Central memory CD8-positive, alpha-beta T cell (primary cell): ENCODE measurements at regions not wholly inside any gene's neighbourhood (a gene's known extent, or its start where the extent isn't known, plus 50 kb on each side); places are given as distances from the start of the nearest gene placed in this dataset.

ENCODE experiments used
- ATAC-seq: fragments of 150-1000 bp; cut with Tn5 transposase; replicated peaks from 2 replicates; pipeline ENCODE4 v1.10.0; 2022; ENCODE audit warnings: mild to moderate bottlenecking, moderate FRiP score, moderate number of reproducible peaks; ENCODE audit not compliant: poor library complexity, severe bottlenecking; ENCODE audit errors: extremely low read depth
- DNase-seq, 2 donors: peaks; one replicate each; pipeline ENCODE4 v3.0.0; 2021; ENCODE audit warnings: low spot score in 2 of 2
- H3K27ac Mint-ChIP-seq: one replicate; pipeline ENCODE4 v1.8.0; 2022; ENCODE audit warnings: low read depth, mild to moderate bottlenecking, moderate library complexity, mixed read lengths
- H3K27me3 Mint-ChIP-seq: one replicate; pipeline ENCODE4 v1.8.0; 2022; ENCODE audit warnings: mixed read lengths
- H3K36me3 Mint-ChIP-seq: one replicate; pipeline ENCODE4 v1.8.0; 2022; ENCODE audit warnings: mild to moderate bottlenecking, moderate library complexity, mixed read lengths; ENCODE audit not compliant: insufficient read depth
- H3K4me1 Mint-ChIP-seq: one replicate; pipeline ENCODE4 v1.8.0; 2022; ENCODE audit warnings: mixed read lengths
- H3K4me3 Mint-ChIP-seq: one replicate; pipeline ENCODE4 v1.8.0; 2022; ENCODE audit warnings: mild to moderate bottlenecking, moderate library complexity, mixed read lengths
- H3K9me3 Mint-ChIP-seq: one replicate; pipeline ENCODE4 v1.8.0; 2022; ENCODE audit warnings: mixed read lengths

DNA sequence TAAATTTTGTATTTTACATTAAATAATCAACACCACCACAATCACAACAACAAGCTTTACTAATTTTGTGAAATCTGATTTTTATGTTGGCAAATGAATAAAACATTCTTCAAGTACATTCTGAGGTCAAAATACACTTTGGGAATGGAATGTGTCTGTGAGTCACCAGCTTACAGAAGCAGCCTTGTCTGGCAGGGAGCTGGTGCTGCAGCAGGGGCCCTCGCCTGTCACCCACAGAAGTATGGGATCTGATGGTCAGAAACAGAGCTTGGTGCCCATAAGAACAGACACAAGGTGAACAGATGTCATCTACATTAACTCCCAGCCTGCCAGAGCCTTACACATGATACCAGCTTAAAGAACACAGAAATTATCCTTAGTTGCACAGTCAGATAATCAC is 496.9 kb downstream of the CCSER2 start:
- H3K4me3 Mint-ChIP-seq, result no peak overlapping the region
- H3K27me3 Mint-ChIP-seq, result no peaks in the 10 kb centered on the region
- no peak for ATAC-seq
- H3K27ac Mint-ChIP-seq, result no peak overlapping the region
- H3K4me1 Mint-ChIP-seq, result no peaks in the 10 kb centered on the region
- no peaks in the 10 kb centered on the region for H3K36me3 Mint-ChIP-seq
- no peak for DNase-seq
- H3K9me3 Mint-ChIP-seq, result no peaks in the 10 kb centered on the region

DNA sequence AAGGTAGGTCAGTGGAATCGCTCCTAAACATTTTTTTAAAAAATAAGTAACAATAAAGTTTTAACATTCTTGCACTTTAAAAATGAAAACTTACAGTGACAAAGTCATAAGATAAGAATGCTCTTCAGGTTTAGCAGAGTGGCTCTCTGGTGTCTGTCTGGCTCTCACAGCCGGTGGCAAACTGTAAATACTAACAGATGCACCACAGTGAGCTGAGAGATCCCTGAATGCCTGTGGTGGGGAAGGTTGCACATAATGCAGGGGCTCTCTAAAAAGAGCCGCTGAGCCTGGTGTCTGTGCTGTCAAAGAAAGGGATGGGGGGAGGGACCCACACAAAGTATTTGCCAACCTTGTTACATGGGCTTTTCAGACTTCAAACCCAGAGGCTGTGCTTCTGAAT is 498.3 kb downstream of the CCSER2 start:
- H3K27ac Mint-ChIP-seq, result no peak overlapping the region
- H3K27me3 Mint-ChIP-seq, result no peaks in the 10 kb centered on the region
- H3K4me1 Mint-ChIP-seq, result no peaks in the 10 kb centered on the region
- no peaks in the 10 kb centered on the region for H3K9me3 Mint-ChIP-seq
- DNase-seq, result no peak
- ATAC-seq, result no peak
- no peaks in the 10 kb centered on the region for H3K36me3 Mint-ChIP-seq
- H3K4me3 Mint-ChIP-seq, result no peak overlapping the region

DNA sequence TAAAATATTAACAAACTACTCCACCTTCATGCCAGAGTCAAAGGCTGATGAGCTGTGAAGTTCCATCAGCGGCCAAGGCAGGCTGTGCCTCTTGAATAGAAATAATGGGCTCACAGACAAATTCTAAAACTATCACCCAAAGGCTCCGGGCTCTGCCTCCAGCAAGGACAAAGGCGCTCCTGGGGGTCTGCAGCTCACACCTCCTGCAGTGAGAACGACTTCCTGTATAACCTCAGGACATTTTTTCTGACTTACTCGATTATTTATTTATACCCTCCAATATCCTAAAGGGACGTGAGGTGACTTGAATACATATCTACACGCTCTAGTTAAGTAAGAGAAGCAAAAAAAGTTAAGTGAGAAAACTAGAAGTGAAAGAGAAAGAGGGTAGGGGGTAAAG is 500.7 kb downstream of the CCSER2 start:
- no peaks in the 10 kb centered on the region for H3K4me1 Mint-ChIP-seq

DNA sequence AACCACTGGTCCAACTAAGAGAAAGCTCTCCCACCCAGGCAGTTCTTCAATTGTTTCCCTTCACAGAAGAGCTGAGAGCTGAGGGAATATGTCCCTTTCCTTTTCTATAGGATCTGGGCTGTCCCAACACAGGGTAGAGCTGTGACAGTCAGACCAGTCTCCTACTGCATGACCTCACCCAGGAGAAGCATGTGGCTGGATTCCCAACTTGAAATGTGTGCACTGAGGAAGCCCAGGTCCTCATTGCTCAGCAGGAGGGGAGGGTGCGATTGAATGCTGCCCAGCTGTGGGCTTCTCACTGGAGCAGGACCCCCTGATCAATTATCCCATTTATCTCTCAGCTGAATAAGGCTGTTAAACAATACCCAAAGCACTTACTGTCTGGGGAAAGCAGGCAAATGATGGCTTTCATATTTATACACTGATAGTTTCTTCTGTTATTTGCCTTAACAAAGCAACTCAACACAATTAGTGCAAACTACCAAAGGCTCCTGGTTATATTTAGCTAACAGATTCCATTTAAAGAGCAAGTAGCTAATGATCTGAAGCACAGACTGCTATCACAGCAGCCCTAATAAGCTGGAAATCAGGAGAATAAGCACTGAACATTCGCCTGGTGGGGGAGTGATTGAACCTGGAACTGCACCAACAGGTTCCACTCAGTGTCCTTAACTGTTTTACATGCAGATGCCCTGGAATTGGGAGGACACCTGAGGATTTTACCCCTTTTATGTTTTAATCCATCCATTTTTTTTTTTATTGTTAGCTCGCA is 508.8 kb downstream of the CCSER2 start:
- Mint-ChIP-seq H3K4me3 (no peak overlapping the region), H3K27me3 (no peaks in the 10 kb centered on the region), H3K4me1 (no peaks in the 10 kb centered on the region), H3K36me3 (no peaks in the 10 kb centered on the region), H3K27ac (no peak overlapping the region), H3K9me3 (no peaks in the 10 kb centered on the region)
- ATAC-seq, result no peak
- no peak for DNase-seq

More for the DNA sequence above, 500.7 kb downstream of the CCSER2 start:
- ATAC-seq (no peak), DNase-seq (no peak)
- Mint-ChIP-seq H3K27ac (no peak overlapping the region), H3K36me3 (no peaks in the 10 kb centered on the region), H3K4me3 (no peak overlapping the region), H3K9me3 (no peaks in the 10 kb centered on the region), H3K27me3 (no peaks in the 10 kb centered on the region)

DNA sequence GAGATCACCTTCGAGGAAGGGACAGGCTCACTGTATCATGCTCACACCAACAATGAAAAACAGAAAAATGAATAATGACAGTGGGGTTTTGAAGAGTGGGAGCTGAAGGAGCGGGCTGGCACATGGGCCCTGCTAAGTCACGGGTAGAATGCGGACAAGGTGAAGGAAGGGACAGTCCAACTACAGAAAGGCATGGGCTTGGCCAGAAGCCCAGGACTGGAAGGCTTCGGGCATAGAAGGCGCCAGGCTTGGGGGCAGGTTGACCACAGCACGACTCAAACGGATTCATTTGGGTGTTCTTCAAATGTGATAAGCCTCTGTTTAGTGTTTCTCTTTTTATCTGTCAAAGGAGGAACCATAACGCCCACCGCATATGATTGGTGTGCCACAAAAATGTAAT is 509.5 kb downstream of the CCSER2 start:
- H3K36me3 Mint-ChIP-seq, result no peaks in the 10 kb centered on the region
- H3K27me3 Mint-ChIP-seq, result no peaks in the 10 kb centered on the region
- no peak overlapping the region for H3K27ac Mint-ChIP-seq
- H3K9me3 Mint-ChIP-seq, result no peaks in the 10 kb centered on the region
- H3K4me3 Mint-ChIP-seq, result no peak overlapping the region
- no peaks in the 10 kb centered on the region for H3K4me1 Mint-ChIP-seq
- no peak for ATAC-seq
- no peak for DNase-seq

DNA sequence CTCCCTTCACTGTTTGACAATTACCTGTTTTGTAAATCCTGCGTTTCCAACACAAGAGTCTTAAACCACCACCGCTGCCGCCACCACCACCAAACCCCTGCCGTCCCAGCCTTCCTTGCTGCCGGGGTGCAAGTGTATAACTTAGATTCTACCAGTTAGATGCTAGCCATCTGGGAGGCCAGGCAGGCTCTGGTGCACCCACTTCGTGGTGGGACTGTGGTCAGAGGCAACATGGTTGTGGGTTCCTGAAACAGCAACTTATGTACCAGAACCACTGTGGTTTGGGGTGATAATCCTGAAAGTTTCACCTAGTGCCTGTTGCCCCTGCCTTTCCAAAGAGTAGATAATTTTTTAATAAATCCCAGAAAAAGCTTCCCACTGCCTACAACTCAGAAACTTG is 510.5 kb downstream of the CCSER2 start:
- DNase-seq (no peak), ATAC-seq (no peak)
- H3K4me3 Mint-ChIP-seq, result no peak overlapping the region
- no peaks in the 10 kb centered on the region for H3K36me3 Mint-ChIP-seq
- H3K9me3 Mint-ChIP-seq, result no peaks in the 10 kb centered on the region
- H3K27ac Mint-ChIP-seq, result no peak overlapping the region
- H3K27me3 Mint-ChIP-seq, result peaks cover 4% of the 10 kb centered on the region
- H3K4me1 Mint-ChIP-seq, result no peaks in the 10 kb centered on the region

DNA sequence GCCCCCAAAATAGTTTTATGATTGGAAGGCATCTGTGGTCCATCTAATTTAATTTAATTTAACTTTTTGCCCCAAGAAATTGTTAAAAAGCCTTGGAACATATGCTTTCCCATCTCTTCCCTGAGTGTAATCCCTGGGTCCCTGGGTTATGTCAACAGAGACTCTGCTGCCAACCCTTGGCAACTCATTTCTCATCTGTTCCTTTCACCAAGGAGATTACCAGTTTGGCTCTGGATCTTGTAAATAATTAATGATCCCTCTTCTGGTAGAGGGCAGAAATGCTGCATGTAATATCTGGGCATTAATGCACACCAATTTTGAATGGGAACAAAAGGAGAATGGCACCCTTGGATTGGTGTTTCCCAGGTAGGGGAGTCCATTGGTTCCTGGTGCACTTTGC is 514.2 kb downstream of the CCSER2 start:
- H3K4me1 Mint-ChIP-seq, result no peaks in the 10 kb centered on the region
- H3K36me3 Mint-ChIP-seq, result no peaks in the 10 kb centered on the region
- no peak for DNase-seq
- no peak overlapping the region for H3K27ac Mint-ChIP-seq
- peaks cover 10% of the 10 kb centered on the region for H3K27me3 Mint-ChIP-seq
- no peak for ATAC-seq
- H3K9me3 Mint-ChIP-seq, result no peaks in the 10 kb centered on the region
- no peak overlapping the region for H3K4me3 Mint-ChIP-seq

DNA sequence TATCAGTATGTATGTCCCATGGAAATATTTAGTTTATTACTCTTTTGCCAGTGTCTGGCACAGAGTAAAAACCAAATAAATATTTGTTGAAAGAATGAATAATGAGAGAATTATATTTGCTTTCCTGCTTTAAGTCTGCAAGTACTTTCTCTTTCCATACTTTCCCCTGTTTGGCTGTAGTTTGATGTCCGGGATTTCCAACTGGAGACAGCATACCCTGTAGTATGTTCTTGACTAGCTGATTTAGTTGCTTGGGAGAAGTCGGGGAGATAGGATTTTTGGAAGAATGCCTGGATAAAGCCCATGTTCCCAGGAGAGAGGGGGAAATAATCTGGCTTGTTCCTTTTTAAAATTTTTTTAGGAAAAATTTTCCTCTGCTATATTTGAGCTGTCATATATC is 516.1 kb downstream of the CCSER2 start:
- no peak for ATAC-seq
- Mint-ChIP-seq H3K9me3 (no peaks in the 10 kb centered on the region), H3K36me3 (no peaks in the 10 kb centered on the region), H3K27me3 (peaks cover 10% of the 10 kb centered on the region), H3K4me1 (no peaks in the 10 kb centered on the region), H3K4me3 (no peak overlapping the region), H3K27ac (no peak overlapping the region)
- DNase-seq, result no peak

DNA sequence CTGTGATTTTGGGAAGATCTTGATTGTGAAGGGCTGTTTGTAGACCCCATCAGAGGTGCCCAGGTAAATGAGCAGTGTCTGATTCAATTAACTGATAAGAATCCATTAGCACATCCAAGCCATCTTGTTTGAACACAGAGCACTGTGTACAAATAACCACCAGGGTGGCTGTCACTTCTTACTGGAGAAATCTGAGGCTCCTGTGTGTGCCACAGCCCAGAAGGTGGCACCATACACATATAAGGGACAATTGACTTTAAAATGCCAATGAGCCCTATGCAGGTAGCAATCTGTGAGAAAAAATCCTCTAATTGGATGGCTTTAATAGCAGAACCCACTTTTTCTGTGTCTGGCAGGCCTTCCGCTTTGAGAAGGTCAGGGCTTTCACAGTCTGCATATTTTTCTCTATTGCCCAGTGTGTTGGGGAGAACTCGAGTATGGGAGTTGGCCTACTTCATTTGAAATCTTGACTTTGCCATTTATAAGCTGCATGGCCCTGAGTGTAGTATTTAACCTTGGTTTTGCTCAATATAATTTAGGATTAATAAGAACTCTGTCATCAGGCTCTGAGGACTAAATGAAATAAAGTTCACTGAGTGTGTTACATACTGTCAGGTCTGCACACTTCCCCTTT is 517.4 kb downstream of the CCSER2 start:
- H3K9me3 Mint-ChIP-seq, result no peaks in the 10 kb centered on the region
- no peak for DNase-seq
- no peaks in the 10 kb centered on the region for H3K36me3 Mint-ChIP-seq
- H3K27ac Mint-ChIP-seq, result no peak overlapping the region
- H3K4me3 Mint-ChIP-seq, result no peak overlapping the region
- no peaks in the 10 kb centered on the region for H3K4me1 Mint-ChIP-seq
- no peak for ATAC-seq
- H3K27me3 Mint-ChIP-seq, result peaks cover 10% of the 10 kb centered on the region

DNA sequence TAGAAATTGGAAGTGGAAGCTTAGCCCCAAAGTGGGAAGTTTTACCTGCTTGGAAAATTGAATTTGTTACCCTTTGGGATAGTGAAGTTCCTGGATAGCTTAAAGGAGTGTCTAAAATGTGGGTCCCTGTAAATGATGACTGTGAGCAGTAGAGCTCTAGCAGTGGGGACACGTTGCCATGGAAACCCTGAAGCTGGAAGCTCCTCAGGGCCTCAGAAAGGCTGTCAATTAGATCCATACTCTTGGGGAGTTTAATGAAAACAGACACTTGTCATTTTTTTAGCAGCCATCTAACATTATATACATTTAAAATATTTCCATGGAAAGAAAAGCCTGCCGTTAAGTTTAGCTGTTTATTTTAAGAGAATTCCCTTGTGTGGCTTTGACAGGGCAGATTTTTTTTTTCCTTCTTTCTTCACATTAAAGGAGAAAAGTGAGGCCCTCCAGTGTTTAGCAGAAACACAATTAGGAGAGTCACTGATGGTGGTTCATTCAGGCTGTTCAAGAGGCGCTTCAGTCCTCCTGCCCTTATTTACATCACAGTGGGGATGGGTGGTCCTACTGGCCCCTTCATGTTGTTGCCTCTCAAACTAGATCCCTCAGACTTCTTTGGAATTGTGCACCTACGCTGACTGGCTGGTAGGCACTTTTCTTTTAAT is 518.4 kb downstream of the CCSER2 start:
- no peak overlapping the region for H3K4me3 Mint-ChIP-seq
- H3K9me3 Mint-ChIP-seq, result no peaks in the 10 kb centered on the region
- peaks cover 10% of the 10 kb centered on the region for H3K27me3 Mint-ChIP-seq
- no peaks in the 10 kb centered on the region for H3K4me1 Mint-ChIP-seq
- no peak overlapping the region for H3K27ac Mint-ChIP-seq
- H3K36me3 Mint-ChIP-seq, result no peaks in the 10 kb centered on the region
- ATAC-seq (no peak), DNase-seq (no peak)

DNA sequence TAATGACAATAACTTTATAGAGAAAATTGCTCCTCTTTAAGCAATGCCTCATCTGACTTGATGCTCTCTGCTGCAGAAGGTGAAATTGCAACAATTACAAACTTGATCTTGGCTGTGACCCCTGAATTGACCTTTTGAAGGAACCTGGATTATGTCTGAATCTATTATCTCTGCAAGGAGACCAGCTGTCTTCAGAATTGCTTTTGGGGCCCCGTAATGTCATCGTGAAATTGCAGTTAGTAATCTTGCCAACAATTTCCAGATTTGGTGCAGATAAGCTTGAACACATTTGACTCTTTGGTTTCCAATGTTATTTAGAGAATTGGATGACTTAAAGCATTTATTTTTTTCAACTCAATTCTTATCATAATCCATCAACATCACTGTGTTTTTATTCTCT is 520.6 kb downstream of the CCSER2 start:
- Mint-ChIP-seq H3K27me3 (peaks cover 6% of the 10 kb centered on the region), H3K4me3 (no peak overlapping the region), H3K36me3 (no peaks in the 10 kb centered on the region), H3K9me3 (no peaks in the 10 kb centered on the region), H3K4me1 (no peaks in the 10 kb centered on the region), H3K27ac (no peak overlapping the region)
- DNase-seq, result no peak
- no peak for ATAC-seq

DNA sequence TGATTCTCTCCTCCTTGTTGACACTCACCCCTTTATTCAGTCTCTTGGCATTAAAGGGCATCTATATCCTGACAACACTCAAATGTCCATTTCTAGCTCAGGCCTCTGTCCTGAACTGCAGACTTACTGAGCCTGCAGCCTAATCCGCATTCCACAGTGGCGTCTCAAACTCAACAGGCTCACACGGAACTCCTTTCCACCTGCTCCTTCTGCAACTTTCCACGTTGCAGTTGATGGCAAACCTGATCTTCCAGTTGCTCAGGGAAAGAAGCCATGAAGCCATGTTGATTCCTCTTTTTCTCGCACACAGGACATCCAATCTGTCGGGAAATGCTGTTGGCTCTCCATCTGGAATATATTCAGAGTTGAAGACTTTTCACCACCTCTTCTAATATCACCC is 522.4 kb downstream of the CCSER2 start:
- ATAC-seq (no peak), DNase-seq (no peak)
- Mint-ChIP-seq H3K4me1 (no peaks in the 10 kb centered on the region), H3K36me3 (no peaks in the 10 kb centered on the region), H3K27ac (no peak overlapping the region), H3K27me3 (no peaks in the 10 kb centered on the region), H3K9me3 (no peaks in the 10 kb centered on the region), H3K4me3 (no peak overlapping the region)

DNA sequence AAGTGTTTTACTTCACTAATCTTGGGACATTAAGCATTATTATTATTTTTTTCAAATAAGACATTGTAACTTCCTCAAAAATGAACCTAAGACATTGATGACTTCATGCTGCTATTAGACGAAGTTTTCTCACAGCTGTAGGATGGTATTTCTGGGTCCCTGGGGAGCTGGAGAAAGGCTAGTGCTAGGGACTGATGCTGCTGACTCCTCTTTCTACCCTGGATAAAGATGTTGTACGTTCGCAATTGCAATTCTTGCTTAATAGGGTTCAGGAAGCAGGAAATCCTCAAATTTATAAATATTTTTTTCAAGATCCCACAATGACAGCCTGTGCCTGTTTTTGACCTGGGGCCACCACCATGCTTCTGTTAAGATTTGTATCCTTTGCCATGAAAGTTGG is 526.0 kb downstream of the CCSER2 start:
- Mint-ChIP-seq H3K36me3 (no peaks in the 10 kb centered on the region), H3K27me3 (no peaks in the 10 kb centered on the region), H3K27ac (no peak overlapping the region), H3K4me3 (no peak overlapping the region), H3K9me3 (no peaks in the 10 kb centered on the region), H3K4me1 (no peaks in the 10 kb centered on the region)
- DNase-seq (no peak), ATAC-seq (no peak)
